ENCODE measurements at regions not wholly inside any gene's neighbourhood (a gene's known extent, or its start where the extent isn't known, plus 50 kb on each side); places are given as distances from the start of the nearest gene placed in this dataset.

DNA sequence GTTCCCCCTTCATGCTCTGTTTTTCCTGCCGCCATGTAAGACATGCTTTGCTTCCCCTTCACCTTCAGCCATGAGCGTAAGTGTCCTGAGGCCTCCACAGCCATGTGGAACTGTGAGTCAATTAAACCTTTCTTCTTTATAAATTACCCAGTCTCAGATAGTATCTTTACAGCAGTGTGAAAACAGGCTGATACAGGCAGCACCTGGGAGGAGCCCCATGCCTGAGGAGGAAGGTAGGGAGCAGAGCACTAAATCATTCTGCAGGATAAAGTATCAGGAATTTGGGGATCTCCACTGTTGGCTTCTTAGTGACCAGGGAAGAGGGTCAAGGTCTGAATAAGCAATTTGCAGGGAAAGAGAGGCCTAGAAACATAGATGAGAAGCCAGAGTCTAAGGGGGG, 78.0 kb downstream of the KCNF1 start:
- no peaks in the 10 kb centered on the region for H3K36me3 ChIP-seq
- H3K4me3 ChIP-seq: no peak overlapping the region
- no peaks in the 10 kb centered on the region for H3K9me3 ChIP-seq (ENCODE audit: low read depth)
- H3K27me3 ChIP-seq: peaks cover 11% of the 10 kb centered on the region
- H3K4me1 ChIP-seq (ENCODE audit: low read depth): peaks cover 5% of the 10 kb centered on the region
- no peak for DNase-seq (ENCODE audit: low read depth in 1 of 2, low spot score in 1 of 2)
- no peak for TF ChIP-seq CTCF (IDR thresholded peaks at IDR 0.05; ENCODE audit: low read depth, low read length)
- H3K27ac ChIP-seq: no peak overlapping the region

- TF ChIP-seq CTCF (IDR thresholded peaks at IDR 0.05; ENCODE audit: low read depth, low read length): no peak
- DNase-seq (ENCODE audit: low read depth in 1 of 2, low spot score in 1 of 2): no peak
- H3K9me3 ChIP-seq (ENCODE audit: low read depth): no peaks in the 10 kb centered on the region
- no peaks in the 10 kb centered on the region for H3K36me3 ChIP-seq
- H3K27me3 ChIP-seq: peaks cover 11% of the 10 kb centered on the region
- H3K4me3 ChIP-seq: no peak overlapping the region
- H3K27ac ChIP-seq: no peak overlapping the region
- no peaks in the 10 kb centered on the region for H3K4me1 ChIP-seq (ENCODE audit: low read depth)
Observed at GRCh38 chr2:10990561-10991111, 78.9 kb downstream of the KCNF1 start.

GRCh38 chr2:10992023-10992791, 80.5 kb downstream of the KCNF1 start:
- H3K27ac ChIP-seq: no peak overlapping the region
- TF ChIP-seq CTCF (IDR thresholded peaks at IDR 0.05; ENCODE audit: low read depth, low read length): no peak
- peaks cover 11% of the 10 kb centered on the region for H3K27me3 ChIP-seq
- no peaks in the 10 kb centered on the region for H3K36me3 ChIP-seq
- H3K9me3 ChIP-seq (ENCODE audit: low read depth): no peaks in the 10 kb centered on the region
- H3K4me3 ChIP-seq: no peak overlapping the region
- no peaks in the 10 kb centered on the region for H3K4me1 ChIP-seq (ENCODE audit: low read depth)
- DNase-seq (ENCODE audit: low read depth in 1 of 2, low spot score in 1 of 2): no peak

DNA sequence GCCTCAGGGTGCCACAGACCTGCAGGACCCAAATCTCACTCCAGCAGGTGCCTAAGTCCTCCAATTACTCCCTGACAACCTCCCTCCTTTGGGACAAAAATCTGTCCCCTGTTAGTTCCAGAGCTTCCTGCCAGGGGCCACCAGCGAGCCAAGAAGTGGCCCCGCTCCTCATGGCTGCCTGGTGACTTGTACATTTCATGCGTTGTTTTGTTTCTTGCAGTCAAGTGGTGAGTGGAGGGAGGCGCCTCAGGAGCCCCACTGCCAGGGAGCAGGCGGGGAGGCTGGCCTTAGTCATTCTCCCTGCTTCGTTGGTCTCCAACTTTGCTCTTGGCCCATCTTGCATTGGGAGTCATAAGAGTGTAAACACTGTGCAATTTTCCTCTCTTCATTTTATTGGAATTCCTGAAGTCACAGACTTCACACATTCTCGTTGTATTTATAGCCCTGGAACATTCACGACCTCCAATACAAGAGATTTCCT, 81.3 kb downstream of the KCNF1 start:
- H3K27ac ChIP-seq: no peak overlapping the region
- no peak for DNase-seq (ENCODE audit: low read depth in 1 of 2, low spot score in 1 of 2)
- no peaks in the 10 kb centered on the region for H3K4me1 ChIP-seq (ENCODE audit: low read depth)
- no peaks in the 10 kb centered on the region for H3K36me3 ChIP-seq
- no peak for TF ChIP-seq CTCF (IDR thresholded peaks at IDR 0.05; ENCODE audit: low read depth, low read length)
- no peak overlapping the region for H3K4me3 ChIP-seq
- H3K9me3 ChIP-seq (ENCODE audit: low read depth): no peaks in the 10 kb centered on the region
- peaks cover 11% of the 10 kb centered on the region for H3K27me3 ChIP-seq

- Histone ChIP-seq H3K27me3 (peaks cover 7% of the 10 kb centered on the region), H3K4me3 (no peak overlapping the region), H3K27ac (no peak overlapping the region), H3K36me3 (no peaks in the 10 kb centered on the region), H3K4me1 (ENCODE audit: low read depth) (no peaks in the 10 kb centered on the region), H3K9me3 (ENCODE audit: low read depth) (no peaks in the 10 kb centered on the region)
- no peak for TF ChIP-seq CTCF (IDR thresholded peaks at IDR 0.05; ENCODE audit: low read depth, low read length)
- no peak for DNase-seq (ENCODE audit: low read depth in 1 of 2, low spot score in 1 of 2)
Observed at GRCh38 chr2:10995366-10995970, 83.7 kb downstream of the KCNF1 start.

Data from cardiac muscle cell (in vitro differentiated cells and primary cell).